ENCODE measurements at regions not wholly inside any gene's neighbourhood (a gene's known extent, or its start where the extent isn't known, plus 50 kb on each side); places are given as distances from the start of the nearest gene placed in this dataset.

- Histone ChIP-seq H3K27ac (ENCODE audit: low read depth, low read length) (no peak overlapping the region), H3K36me3 (ENCODE audit: insufficient read depth, low read length) (no peaks in the 10 kb centered on the region), H3K4me1 (ENCODE audit: insufficient read depth, low read length) (no peaks in the 10 kb centered on the region), H3K9me3 (ENCODE audit: insufficient read depth, low read depth, low read length) (no peaks in the 10 kb centered on the region), H3K9ac (ENCODE audit: low read depth, low read length) (no peak overlapping the region), H3K4me3 (ENCODE audit: low read length) (no peak overlapping the region), H3K27me3 (ENCODE audit: insufficient read depth, low read length) (no peaks in the 10 kb centered on the region)
- WGBS = 84% methylated on average over 1 of the region's 1 CpG
These were observed 58.1 kb upstream of the MYRIP start for GRCh38 chr3:39751286-39751685.

- H3K36me3 ChIP-seq (ENCODE audit: insufficient read depth, low read length) = no peaks in the 10 kb centered on the region
- WGBS = 85% methylated on average over 3 of the region's 3 CpGs
- H3K4me3 ChIP-seq (ENCODE audit: low read length) = no peak overlapping the region
- H3K9ac ChIP-seq (ENCODE audit: low read depth, low read length) = no peak overlapping the region
- no peaks in the 10 kb centered on the region for H3K9me3 ChIP-seq (ENCODE audit: insufficient read depth, low read depth, low read length)
- H3K27me3 ChIP-seq (ENCODE audit: insufficient read depth, low read length) = no peaks in the 10 kb centered on the region
- H3K4me1 ChIP-seq (ENCODE audit: insufficient read depth, low read length) = no peaks in the 10 kb centered on the region
- H3K27ac ChIP-seq (ENCODE audit: low read depth, low read length) = peak overlapping the region; percentile 18; the same call in 1 of the 2 replicates
These were observed 57.3 kb upstream of the MYRIP start for GRCh38 chr3:39752019-39752637.

GRCh38 chr3:39752751-39753150, 56.7 kb upstream of the MYRIP start:
- H3K4me1 ChIP-seq (ENCODE audit: insufficient read depth, low read length) = no peaks in the 10 kb centered on the region
- WGBS = 82% methylated on average over 1 of the region's 1 CpG
- no peak overlapping the region for H3K4me3 ChIP-seq (ENCODE audit: low read length)
- no peak overlapping the region for H3K27ac ChIP-seq (ENCODE audit: low read depth, low read length)
- H3K27me3 ChIP-seq (ENCODE audit: insufficient read depth, low read length) = no peaks in the 10 kb centered on the region
- no peaks in the 10 kb centered on the region for H3K36me3 ChIP-seq (ENCODE audit: insufficient read depth, low read length)
- no peaks in the 10 kb centered on the region for H3K9me3 ChIP-seq (ENCODE audit: insufficient read depth, low read depth, low read length)
- no peak overlapping the region for H3K9ac ChIP-seq (ENCODE audit: low read depth, low read length)

- 100% methylated on average over 1 of the region's 1 CpG for WGBS
- no peak overlapping the region for H3K27ac ChIP-seq (ENCODE audit: low read depth, low read length)
- H3K27me3 ChIP-seq (ENCODE audit: insufficient read depth, low read length) = no peaks in the 10 kb centered on the region
- H3K9ac ChIP-seq (ENCODE audit: low read depth, low read length) = no peak overlapping the region
- H3K4me1 ChIP-seq (ENCODE audit: insufficient read depth, low read length) = no peaks in the 10 kb centered on the region
- no peaks in the 10 kb centered on the region for H3K9me3 ChIP-seq (ENCODE audit: insufficient read depth, low read depth, low read length)
- no peaks in the 10 kb centered on the region for H3K36me3 ChIP-seq (ENCODE audit: insufficient read depth, low read length)
- H3K4me3 ChIP-seq (ENCODE audit: low read length) = no peak overlapping the region
These were observed 56.0 kb upstream of the MYRIP start for GRCh38 chr3:39753391-39753790.

DNA sequence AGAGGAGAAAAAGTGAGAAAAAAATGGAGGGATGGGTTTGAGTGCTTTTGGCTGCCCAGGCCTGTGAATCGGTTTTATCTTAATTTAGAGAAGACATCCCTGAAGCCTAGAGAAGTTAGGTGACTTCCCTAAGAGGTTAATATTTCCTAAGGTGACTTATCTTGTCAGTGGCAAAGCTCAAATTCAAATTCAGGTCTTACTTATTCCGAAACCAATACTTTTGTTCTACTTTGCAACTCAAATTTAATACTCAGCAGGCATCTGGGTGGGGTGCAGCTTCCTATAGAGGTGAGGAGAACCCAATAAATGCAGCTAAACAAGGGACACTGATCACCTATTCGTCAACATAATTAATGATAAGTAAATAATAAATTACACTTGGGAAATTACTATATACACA, 54.9 kb upstream of the MYRIP start:
- Histone ChIP-seq H3K27ac (ENCODE audit: low read depth, low read length) (no peak overlapping the region), H3K36me3 (ENCODE audit: insufficient read depth, low read length) (no peaks in the 10 kb centered on the region), H3K9ac (ENCODE audit: low read depth, low read length) (no peak overlapping the region), H3K9me3 (ENCODE audit: insufficient read depth, low read depth, low read length) (no peaks in the 10 kb centered on the region), H3K4me1 (ENCODE audit: insufficient read depth, low read length) (no peaks in the 10 kb centered on the region), H3K27me3 (ENCODE audit: insufficient read depth, low read length) (no peaks in the 10 kb centered on the region), H3K4me3 (ENCODE audit: low read length) (no peak overlapping the region)
- whole genome bisulfite sequencing = 80% methylated on average over 2 of the region's 3 CpGs

DNA sequence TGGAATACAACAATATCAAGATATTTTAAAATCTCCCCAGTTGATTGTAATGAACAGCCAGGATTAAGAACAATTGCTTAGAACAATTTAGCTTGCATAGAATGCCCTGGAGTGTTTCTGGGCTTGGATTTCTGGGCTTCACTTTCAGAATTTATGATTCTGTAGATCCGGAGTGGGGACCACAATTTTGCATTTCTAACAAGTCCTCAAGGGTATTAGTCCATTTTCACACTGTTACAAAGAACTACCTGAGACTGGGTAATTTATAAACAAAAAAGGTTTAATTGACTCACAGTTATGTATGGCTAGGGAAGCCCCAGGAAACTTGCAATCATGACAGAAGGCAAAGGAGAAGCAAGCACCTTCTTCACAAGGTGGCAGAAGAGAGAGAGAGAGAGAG, 54.3 kb upstream of the MYRIP start:
- H3K9me3 ChIP-seq (ENCODE audit: insufficient read depth, low read depth, low read length) = no peaks in the 10 kb centered on the region
- WGBS = 89% methylated on average over 1 of the region's 1 CpG
- no peaks in the 10 kb centered on the region for H3K27me3 ChIP-seq (ENCODE audit: insufficient read depth, low read length)
- H3K9ac ChIP-seq (ENCODE audit: low read depth, low read length) = no peak overlapping the region
- H3K36me3 ChIP-seq (ENCODE audit: insufficient read depth, low read length) = no peaks in the 10 kb centered on the region
- H3K4me1 ChIP-seq (ENCODE audit: insufficient read depth, low read length) = no peaks in the 10 kb centered on the region
- no peak overlapping the region for H3K4me3 ChIP-seq (ENCODE audit: low read length)
- no peak overlapping the region for H3K27ac ChIP-seq (ENCODE audit: low read depth, low read length)

- Histone ChIP-seq H3K4me1 (ENCODE audit: insufficient read depth, low read length) (no peaks in the 10 kb centered on the region), H3K9me3 (ENCODE audit: insufficient read depth, low read depth, low read length) (no peaks in the 10 kb centered on the region), H3K9ac (ENCODE audit: low read depth, low read length) (no peak overlapping the region), H3K27ac (ENCODE audit: low read depth, low read length) (no peak overlapping the region), H3K36me3 (ENCODE audit: insufficient read depth, low read length) (no peaks in the 10 kb centered on the region), H3K27me3 (ENCODE audit: insufficient read depth, low read length) (no peaks in the 10 kb centered on the region), H3K4me3 (ENCODE audit: low read length) (no peak overlapping the region)
- 92% methylated on average over 2 of the region's 2 CpGs for WGBS
These were observed 52.1 kb upstream of the MYRIP start for GRCh38 chr3:39757307-39757706.

All from HUES64 (cell line).